HG03575 (cell line): ENCODE measurements at regions not wholly inside any gene's neighbourhood (a gene's known extent, or its start where the extent isn't known, plus 50 kb on each side); places are given as distances from the start of the nearest gene placed in this dataset.

Experiments used
- ATAC-seq: cut with Tn5 transposase; IDR thresholded peaks from one replicate; pipeline ENCODE4 v1.9.1; 2021; ENCODE audit not compliant: unreplicated experiment, insufficient number of reproducible peaks, low FRiP score; ENCODE audit errors: extremely low read depth

GRCh38 chr5:74112372-74113195 lies 486.6 kb downstream of the ARHGEF28 start:
- no peak for ATAC-seq

- ATAC-seq: no peak
These were observed 485.8 kb downstream of the ARHGEF28 start for GRCh38 chr5:74111764-74112163.

- no peak for ATAC-seq
These were observed 483.3 kb downstream of the ARHGEF28 start for GRCh38 chr5:74109344-74109743.

GRCh38 chr5:74107899-74108298 lies 481.9 kb downstream of the ARHGEF28 start:
- no peak for ATAC-seq

GRCh38 chr5:74105126-74105780 lies 479.3 kb downstream of the ARHGEF28 start:
- no peak for ATAC-seq

GRCh38 chr5:74103131-74104023 lies 477.4 kb downstream of the ARHGEF28 start:
- no peak for ATAC-seq

- ATAC-seq: no peak
These were observed 474.3 kb downstream of the ARHGEF28 start for GRCh38 chr5:74100268-74100665.

GRCh38 chr5:74099538-74100267 lies 473.7 kb downstream of the ARHGEF28 start:
- no peak for ATAC-seq

- no peak for ATAC-seq
These were observed 472.9 kb downstream of the ARHGEF28 start for GRCh38 chr5:74098941-74099340.

GRCh38 chr5:74098456-74098855 lies 472.5 kb downstream of the ARHGEF28 start:
- no peak for ATAC-seq

- no peak for ATAC-seq
These were observed 470.3 kb downstream of the ARHGEF28 start for GRCh38 chr5:74096325-74096724.

GRCh38 chr5:74095871-74096270 lies 469.9 kb downstream of the ARHGEF28 start:
- ATAC-seq: no peak

- ATAC-seq: no peak
These were observed 468.7 kb downstream of the ARHGEF28 start for GRCh38 chr5:74094782-74095108.

- ATAC-seq: no peak
These were observed 468.2 kb downstream of the ARHGEF28 start for GRCh38 chr5:74094096-74094781.

- no peak for ATAC-seq
These were observed 467.6 kb downstream of the ARHGEF28 start for GRCh38 chr5:74093561-74093960.

- ATAC-seq: no peak
These were observed 466.8 kb downstream of the ARHGEF28 start for GRCh38 chr5:74092766-74093165.

- no peak for ATAC-seq
These were observed 459.8 kb downstream of the ARHGEF28 start for GRCh38 chr5:74085782-74086181.

- no peak for ATAC-seq
These were observed 459.2 kb downstream of the ARHGEF28 start for GRCh38 chr5:74085186-74085585.
